ENCODE measurements at regions not wholly inside any gene's neighbourhood (a gene's known extent, or its start where the extent isn't known, plus 50 kb on each side); places are given as distances from the start of the nearest gene placed in this dataset.

DNA sequence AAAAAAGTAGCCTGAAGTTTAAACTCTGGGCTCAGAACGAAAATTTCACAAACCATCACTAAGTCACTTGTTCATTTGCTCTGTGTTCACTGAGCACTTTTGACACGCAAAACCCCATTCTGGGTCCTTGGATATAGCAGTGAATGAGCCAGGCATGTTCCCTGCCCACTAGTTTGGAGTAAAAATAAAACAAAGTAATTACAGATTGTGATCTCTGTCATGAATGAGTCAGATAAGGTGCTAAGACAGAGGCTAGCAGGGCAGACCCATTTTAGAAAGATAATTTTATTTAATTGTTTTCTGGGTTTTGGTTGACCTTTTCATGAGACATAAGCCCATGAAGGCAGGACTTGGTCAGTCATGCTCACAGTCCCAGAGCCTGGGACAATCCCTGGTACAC is 84.1 kb upstream of the ARHGEF3 start:
- no peak overlapping the region for H2AFZ ChIP-seq (ENCODE audit: low read length)
- no peaks in the 10 kb centered on the region for H4K20me1 ChIP-seq (ENCODE audit: insufficient read depth, low read length)
- no peak overlapping the region for H3K27ac ChIP-seq (ENCODE audit: low read depth, low read length, poor library complexity, severe bottlenecking)
- H3K79me2 ChIP-seq (ENCODE audit: insufficient read depth, low read length), result no peaks in the 10 kb centered on the region
- H3K36me3 ChIP-seq (ENCODE audit: insufficient read depth, low read length), result no peaks in the 10 kb centered on the region; the same call in 1 of the 2 replicates
- H3K4me1 ChIP-seq (ENCODE audit: insufficient read depth, low read length, severe bottlenecking), result peaks cover 12% of the 10 kb centered on the region
- no peak overlapping the region for H3K4me3 ChIP-seq (ENCODE audit: low read depth, low read length, poor library complexity, severe bottlenecking)
- H3F3A ChIP-seq (ENCODE audit: insufficient read depth, low read length), result no peaks in the 10 kb centered on the region
- no peak overlapping the region for H3K4me2 ChIP-seq (ENCODE audit: low read length)
- TF ChIP-seq, protein P1, sequence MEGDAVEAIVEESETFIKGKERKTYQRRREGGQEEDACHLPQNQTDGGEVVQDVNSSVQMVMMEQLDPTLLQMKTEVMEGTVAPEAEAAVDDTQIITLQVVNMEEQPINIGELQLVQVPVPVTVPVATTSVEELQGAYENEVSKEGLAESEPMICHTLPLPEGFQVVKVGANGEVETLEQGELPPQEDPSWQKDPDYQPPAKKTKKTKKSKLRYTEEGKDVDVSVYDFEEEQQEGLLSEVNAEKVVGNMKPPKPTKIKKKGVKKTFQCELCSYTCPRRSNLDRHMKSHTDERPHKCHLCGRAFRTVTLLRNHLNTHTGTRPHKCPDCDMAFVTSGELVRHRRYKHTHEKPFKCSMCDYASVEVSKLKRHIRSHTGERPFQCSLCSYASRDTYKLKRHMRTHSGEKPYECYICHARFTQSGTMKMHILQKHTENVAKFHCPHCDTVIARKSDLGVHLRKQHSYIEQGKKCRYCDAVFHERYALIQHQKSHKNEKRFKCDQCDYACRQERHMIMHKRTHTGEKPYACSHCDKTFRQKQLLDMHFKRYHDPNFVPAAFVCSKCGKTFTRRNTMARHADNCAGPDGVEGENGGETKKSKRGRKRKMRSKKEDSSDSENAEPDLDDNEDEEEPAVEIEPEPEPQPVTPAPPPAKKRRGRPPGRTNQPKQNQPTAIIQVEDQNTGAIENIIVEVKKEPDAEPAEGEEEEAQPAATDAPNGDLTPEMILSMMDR (IDR thresholded peaks at IDR 0.05; ENCODE audit: low read length), result no peak
- TF ChIP-seq EZH2 (IDR thresholded peaks at IDR 0.05; ENCODE audit: borderline replicate concordance, low read length), result no peak
- no peaks in the 10 kb centered on the region for H3K9me2 ChIP-seq (ENCODE audit: low read depth, low read length)
- H3K9ac ChIP-seq (ENCODE audit: low read length), result no peak overlapping the region
- no peaks in the 10 kb centered on the region for H3K27me3 ChIP-seq (ENCODE audit: insufficient read depth, low read length)
- no peaks in the 10 kb centered on the region for H3K9me3 ChIP-seq (ENCODE audit: low read length)

DNA sequence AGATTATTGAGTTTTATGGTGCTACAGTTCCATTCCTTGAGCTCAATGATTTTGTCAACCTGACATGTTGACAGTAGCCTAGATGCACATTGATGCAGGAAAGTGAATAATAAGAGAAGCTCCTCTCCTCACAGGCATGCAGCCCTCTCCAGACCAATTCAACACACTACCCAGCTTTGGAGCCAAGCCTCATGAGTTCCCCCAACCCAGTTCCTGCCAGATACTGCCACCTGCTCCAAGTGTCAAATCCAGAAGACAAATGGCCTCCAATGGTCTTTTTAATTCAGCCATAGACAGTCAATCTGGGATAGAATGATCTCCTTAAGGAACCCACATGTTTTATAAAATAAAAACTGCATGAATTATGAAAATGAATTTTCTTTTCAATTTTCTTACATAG is 83.7 kb upstream of the ARHGEF3 start:
- no peak for TF ChIP-seq EZH2 (IDR thresholded peaks at IDR 0.05; ENCODE audit: borderline replicate concordance, low read length)
- Histone ChIP-seq H3F3A (ENCODE audit: insufficient read depth, low read length) (no peaks in the 10 kb centered on the region), H3K9ac (ENCODE audit: low read length) (no peak overlapping the region), H3K4me2 (ENCODE audit: low read length) (no peak overlapping the region), H3K27ac (ENCODE audit: low read depth, low read length, poor library complexity, severe bottlenecking) (no peak overlapping the region), H3K9me3 (ENCODE audit: low read length) (no peaks in the 10 kb centered on the region), H2AFZ (ENCODE audit: low read length) (no peak overlapping the region), H3K4me1 (ENCODE audit: insufficient read depth, low read length, severe bottlenecking) (peaks cover 12% of the 10 kb centered on the region), H3K79me2 (ENCODE audit: insufficient read depth, low read length) (no peaks in the 10 kb centered on the region), H3K36me3 (ENCODE audit: insufficient read depth, low read length) (no peaks in the 10 kb centered on the region; the same call in 1 of the 2 replicates), H3K4me3 (ENCODE audit: low read depth, low read length, poor library complexity, severe bottlenecking) (no peak overlapping the region), H4K20me1 (ENCODE audit: insufficient read depth, low read length) (no peaks in the 10 kb centered on the region), H3K27me3 (ENCODE audit: insufficient read depth, low read length) (no peaks in the 10 kb centered on the region), H3K9me2 (ENCODE audit: low read depth, low read length) (no peaks in the 10 kb centered on the region)

DNA sequence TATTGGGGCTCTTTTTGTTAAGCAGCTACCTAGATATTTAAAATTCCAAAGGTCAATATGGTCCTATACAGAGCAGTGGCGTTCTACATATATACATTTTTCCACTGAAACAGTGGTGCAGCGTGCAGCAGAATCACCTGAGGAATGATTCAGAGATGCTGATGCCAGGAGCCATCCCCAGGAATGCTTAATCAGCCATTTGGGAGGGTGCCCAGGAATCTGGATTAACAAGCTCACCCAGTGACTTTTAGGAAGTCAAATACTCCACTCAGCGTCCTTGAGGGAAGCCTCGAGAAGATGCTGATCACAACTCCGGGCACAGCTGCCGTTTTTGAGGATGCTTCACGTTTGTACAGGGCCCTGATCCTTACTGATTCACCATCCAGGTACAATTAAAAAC is 82.6 kb upstream of the ARHGEF3 start:
- no peak overlapping the region for H3K4me2 ChIP-seq (ENCODE audit: low read length)

DNA sequence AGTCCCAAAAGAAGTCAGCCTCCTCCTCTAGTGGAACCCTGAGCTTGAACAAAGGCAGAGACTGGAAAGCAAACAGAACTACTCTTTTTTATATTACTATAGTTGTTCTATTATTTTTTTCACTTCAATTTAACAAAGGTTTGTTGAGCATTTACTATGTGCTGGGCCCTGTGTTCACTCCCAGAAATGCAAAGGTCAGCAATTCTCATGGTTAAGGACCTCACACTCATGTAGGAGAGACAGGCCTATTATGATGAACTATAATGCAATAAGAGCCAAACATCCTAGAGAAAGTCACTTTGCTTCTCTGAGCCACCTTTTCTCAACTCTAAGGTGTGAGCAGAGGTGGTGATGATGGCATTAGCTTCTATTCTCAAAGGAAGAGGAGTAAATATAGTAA is 82.1 kb upstream of the ARHGEF3 start:
- Histone ChIP-seq H3K79me2 (ENCODE audit: insufficient read depth, low read length) (no peaks in the 10 kb centered on the region), H3K27ac (ENCODE audit: low read depth, low read length, poor library complexity, severe bottlenecking) (no peak overlapping the region), H4K20me1 (ENCODE audit: insufficient read depth, low read length) (no peaks in the 10 kb centered on the region), H3K4me1 (ENCODE audit: insufficient read depth, low read length, severe bottlenecking) (peaks cover 12% of the 10 kb centered on the region), H3K9ac (ENCODE audit: low read length) (no peak overlapping the region), H3K4me2 (ENCODE audit: low read length) (no peak overlapping the region), H3K36me3 (ENCODE audit: insufficient read depth, low read length) (no peaks in the 10 kb centered on the region; the same call in 1 of the 2 replicates), H3K9me2 (ENCODE audit: low read depth, low read length) (no peaks in the 10 kb centered on the region), H3F3A (ENCODE audit: insufficient read depth, low read length) (no peaks in the 10 kb centered on the region), H3K27me3 (ENCODE audit: insufficient read depth, low read length) (no peaks in the 10 kb centered on the region), H2AFZ (ENCODE audit: low read length) (no peak overlapping the region), H3K4me3 (ENCODE audit: low read depth, low read length, poor library complexity, severe bottlenecking) (no peak overlapping the region), H3K9me3 (ENCODE audit: low read length) (no peaks in the 10 kb centered on the region)
- no peak for TF ChIP-seq EZH2 (IDR thresholded peaks at IDR 0.05; ENCODE audit: borderline replicate concordance, low read length)
- TF ChIP-seq, protein P1 (IDR thresholded peaks at IDR 0.05; ENCODE audit: low read length), result no peak

More for the DNA sequence above, 82.6 kb upstream of the ARHGEF3 start:
- Histone ChIP-seq H3K9me3 (ENCODE audit: low read length) (no peaks in the 10 kb centered on the region), H3K27ac (ENCODE audit: low read depth, low read length, poor library complexity, severe bottlenecking) (no peak overlapping the region), H3K27me3 (ENCODE audit: insufficient read depth, low read length) (no peaks in the 10 kb centered on the region), H3F3A (ENCODE audit: insufficient read depth, low read length) (no peaks in the 10 kb centered on the region), H3K4me1 (ENCODE audit: insufficient read depth, low read length, severe bottlenecking) (peaks cover 12% of the 10 kb centered on the region), H2AFZ (ENCODE audit: low read length) (no peak overlapping the region), H3K79me2 (ENCODE audit: insufficient read depth, low read length) (no peaks in the 10 kb centered on the region), H3K9me2 (ENCODE audit: low read depth, low read length) (no peaks in the 10 kb centered on the region), H4K20me1 (ENCODE audit: insufficient read depth, low read length) (no peaks in the 10 kb centered on the region), H3K36me3 (ENCODE audit: insufficient read depth, low read length) (no peaks in the 10 kb centered on the region; the same call in 1 of the 2 replicates), H3K9ac (ENCODE audit: low read length) (no peak overlapping the region), H3K4me3 (ENCODE audit: low read depth, low read length, poor library complexity, severe bottlenecking) (no peak overlapping the region)
- TF ChIP-seq EZH2 (IDR thresholded peaks at IDR 0.05; ENCODE audit: borderline replicate concordance, low read length), result no peak
- TF ChIP-seq, protein P1 (IDR thresholded peaks at IDR 0.05; ENCODE audit: low read length), result no peak
